ENCODE measurements at regions not wholly inside any gene's neighbourhood (a gene's known extent, or its start where the extent isn't known, plus 50 kb on each side); places are given as distances from the start of the nearest gene placed in this dataset.

DNA sequence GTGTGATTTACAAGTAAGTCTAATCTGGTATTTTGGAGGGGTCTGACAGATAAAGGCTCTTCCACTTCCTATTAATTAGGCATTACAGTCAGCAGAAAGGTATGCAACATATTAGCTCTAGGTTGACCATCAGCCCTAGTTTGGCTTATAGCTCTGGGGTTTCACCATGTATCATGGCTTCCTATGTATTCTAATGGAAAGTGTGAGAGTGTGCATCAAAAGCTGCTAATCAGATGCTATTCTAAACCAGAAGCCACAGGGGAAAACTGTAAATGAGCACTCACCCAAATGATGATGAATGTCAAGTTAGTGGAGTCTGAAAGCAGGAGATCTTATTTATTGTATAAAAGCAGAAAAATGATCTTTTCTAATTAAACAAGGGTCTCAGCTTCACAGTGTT lies 149.2 kb upstream of the MITF start:
- Histone ChIP-seq H3K4me2 (ENCODE audit: insufficient read depth, low read length) (no peak overlapping the region), H3K36me3 (ENCODE audit: control insufficient read depth in 2 of 2, extremely low read depth in 1 of 2, insufficient read depth in 2 of 2, low read length in 2 of 2) (no peaks in the 10 kb centered on the region), H3K9ac (replicated peaks; ENCODE audit: extremely low read depth, insufficient read depth, low read length) (no peak overlapping the region), H4K20me1 (replicated peaks; ENCODE audit: control insufficient read depth, extremely low read depth, insufficient read depth, low read length) (no peaks in the 10 kb centered on the region), H3K27ac (ENCODE audit: insufficient read depth, low read depth, low read length) (no peak overlapping the region), H3K9me3 (replicated peaks; ENCODE audit: control insufficient read depth, insufficient read depth, low read length) (no peaks in the 10 kb centered on the region), H3K4me1 (ENCODE audit: control insufficient read depth, extremely low read depth, insufficient read depth, low read length) (no peaks in the 10 kb centered on the region), H3K9me1 (replicated peaks; ENCODE audit: control insufficient read depth, extremely low read depth, insufficient read depth, low read length) (no peaks in the 10 kb centered on the region), H3K4me3 (replicated peaks in 1 of 3; ENCODE audit: insufficient read depth in 1 of 3, low read depth in 1 of 3, low read length in 3 of 3) (no peak overlapping the region), H2AFZ (ENCODE audit: low read depth, low read length) (no peak overlapping the region), H3K79me2 (ENCODE audit: control insufficient read depth, insufficient read depth, low read length) (no peaks in the 10 kb centered on the region), H3K27me3 (ENCODE audit: control insufficient read depth in 2 of 2, insufficient read depth in 2 of 2, low read length in 2 of 2) (peaks cover 0 to 13% of the 10 kb centered on the region in 2 experiments)
- ChIA-PET CTCF (no interaction called here), POLR2A (no interaction called here)
- no peak for TF ChIP-seq JUN (IDR thresholded peaks at IDR 0.05; ENCODE audit: borderline replicate concordance, insufficient read depth, insufficient read length, low read depth)
- TF ChIP-seq POLR2A (IDR thresholded peaks at IDR 0.05; ENCODE audit: low read depth, low read length) = no peak
- no peak for TF ChIP-seq GATA2 (IDR thresholded peaks at IDR 0.05; ENCODE audit: insufficient read depth, insufficient read length, low read depth, low read length)
- TF ChIP-seq MYC (IDR thresholded peaks at IDR 0.05; ENCODE audit: low read depth, low read length) = no peak
- TF ChIP-seq, protein P1, sequence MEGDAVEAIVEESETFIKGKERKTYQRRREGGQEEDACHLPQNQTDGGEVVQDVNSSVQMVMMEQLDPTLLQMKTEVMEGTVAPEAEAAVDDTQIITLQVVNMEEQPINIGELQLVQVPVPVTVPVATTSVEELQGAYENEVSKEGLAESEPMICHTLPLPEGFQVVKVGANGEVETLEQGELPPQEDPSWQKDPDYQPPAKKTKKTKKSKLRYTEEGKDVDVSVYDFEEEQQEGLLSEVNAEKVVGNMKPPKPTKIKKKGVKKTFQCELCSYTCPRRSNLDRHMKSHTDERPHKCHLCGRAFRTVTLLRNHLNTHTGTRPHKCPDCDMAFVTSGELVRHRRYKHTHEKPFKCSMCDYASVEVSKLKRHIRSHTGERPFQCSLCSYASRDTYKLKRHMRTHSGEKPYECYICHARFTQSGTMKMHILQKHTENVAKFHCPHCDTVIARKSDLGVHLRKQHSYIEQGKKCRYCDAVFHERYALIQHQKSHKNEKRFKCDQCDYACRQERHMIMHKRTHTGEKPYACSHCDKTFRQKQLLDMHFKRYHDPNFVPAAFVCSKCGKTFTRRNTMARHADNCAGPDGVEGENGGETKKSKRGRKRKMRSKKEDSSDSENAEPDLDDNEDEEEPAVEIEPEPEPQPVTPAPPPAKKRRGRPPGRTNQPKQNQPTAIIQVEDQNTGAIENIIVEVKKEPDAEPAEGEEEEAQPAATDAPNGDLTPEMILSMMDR (IDR thresholded peaks at IDR 0.05; ENCODE audit: extremely low read depth in 1 of 2, insufficient read depth in 1 of 2, low read depth in 1 of 2, low read length in 2 of 2) = no peak
- no peak for DNase-seq (ENCODE audit: low read depth, low spot score)
- no TSS peak for BruUV-seq (replicated peaks)
- dilution Hi-C loops (cut with MboI; ENCODE audit: extremely low pct_ligation_motif_present, low sequenced_read_pairs) = no loop called here
- intact Hi-C loops (cut with micrococcal nuclease) = no loop called here
- FAIRE-seq = no peak

DNA sequence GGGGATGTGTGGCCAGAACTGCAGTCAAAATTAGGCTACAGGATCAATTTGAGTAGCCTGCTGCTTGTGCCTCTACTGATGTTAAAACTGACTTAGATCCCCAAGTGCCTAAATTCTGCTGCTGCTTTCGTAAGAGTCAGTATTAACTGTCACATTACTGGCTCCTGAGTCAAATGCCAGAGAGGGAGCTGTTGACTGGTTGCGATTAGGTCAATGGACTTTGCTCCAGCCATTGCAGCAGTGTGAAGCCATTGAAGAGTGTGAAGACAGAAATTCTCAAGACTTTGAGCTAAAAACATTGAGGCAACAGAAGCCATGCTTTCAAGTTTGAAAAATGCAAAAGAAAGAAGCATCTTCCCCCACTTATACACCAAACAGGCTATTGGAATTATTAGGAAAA lies 151.1 kb upstream of the MITF start:
- Histone ChIP-seq H3K4me3 (replicated peaks in 1 of 3; ENCODE audit: insufficient read depth in 1 of 3, low read depth in 1 of 3, low read length in 3 of 3) (no peak overlapping the region), H3K9ac (replicated peaks; ENCODE audit: extremely low read depth, insufficient read depth, low read length) (no peak overlapping the region), H4K20me1 (replicated peaks; ENCODE audit: control insufficient read depth, extremely low read depth, insufficient read depth, low read length) (no peaks in the 10 kb centered on the region), H3K9me1 (replicated peaks; ENCODE audit: control insufficient read depth, extremely low read depth, insufficient read depth, low read length) (no peaks in the 10 kb centered on the region), H3K36me3 (ENCODE audit: control insufficient read depth in 2 of 2, extremely low read depth in 1 of 2, insufficient read depth in 2 of 2, low read length in 2 of 2) (no peaks in the 10 kb centered on the region), H2AFZ (ENCODE audit: low read depth, low read length) (no peak overlapping the region), H3K27me3 (ENCODE audit: control insufficient read depth in 2 of 2, insufficient read depth in 2 of 2, low read length in 2 of 2) (peaks cover 1 to 20% of the 10 kb centered on the region in 2 experiments), H3K9me3 (replicated peaks; ENCODE audit: control insufficient read depth, insufficient read depth, low read length) (no peaks in the 10 kb centered on the region), H3K4me1 (ENCODE audit: control insufficient read depth, extremely low read depth, insufficient read depth, low read length) (no peaks in the 10 kb centered on the region), H3K79me2 (ENCODE audit: control insufficient read depth, insufficient read depth, low read length) (no peaks in the 10 kb centered on the region), H3K4me2 (ENCODE audit: insufficient read depth, low read length) (no peak overlapping the region), H3K27ac (ENCODE audit: insufficient read depth, low read depth, low read length) (no peak overlapping the region)
- DNase-seq (ENCODE audit: low read depth, low spot score) (no peak), FAIRE-seq (no peak)
- ChIA-PET POLR2A (no interaction called here), CTCF (no interaction called here)
- dilution Hi-C loops (cut with MboI; ENCODE audit: extremely low pct_ligation_motif_present, low sequenced_read_pairs) (no loop called here), intact Hi-C loops (cut with micrococcal nuclease) (no loop called here)
- no TSS peak for BruUV-seq (replicated peaks)
- TF ChIP-seq MYC (IDR thresholded peaks at IDR 0.05; ENCODE audit: low read depth, low read length) = no peak
- TF ChIP-seq, protein P1 (IDR thresholded peaks at IDR 0.05; ENCODE audit: extremely low read depth in 1 of 2, insufficient read depth in 1 of 2, low read depth in 1 of 2, low read length in 2 of 2) = no peak
- TF ChIP-seq GATA2 (IDR thresholded peaks at IDR 0.05; ENCODE audit: insufficient read depth, insufficient read length, low read depth, low read length) = no peak
- TF ChIP-seq EZH2 (IDR thresholded peaks at IDR 0.05; ENCODE audit: borderline replicate concordance, low read depth, low read length, severe bottlenecking) = no peak
- no peak for TF ChIP-seq FOS (IDR thresholded peaks at IDR 0.05; ENCODE audit: borderline replicate concordance, insufficient read depth, low read length)
- no peak for TF ChIP-seq POLR2AphosphoS5 (IDR thresholded peaks at IDR 0.05; ENCODE audit: insufficient read depth, low read depth, low read length)
- no peak for TF ChIP-seq POLR2A (IDR thresholded peaks at IDR 0.05; ENCODE audit: low read depth, low read length)
- TF ChIP-seq, protein P2, sequence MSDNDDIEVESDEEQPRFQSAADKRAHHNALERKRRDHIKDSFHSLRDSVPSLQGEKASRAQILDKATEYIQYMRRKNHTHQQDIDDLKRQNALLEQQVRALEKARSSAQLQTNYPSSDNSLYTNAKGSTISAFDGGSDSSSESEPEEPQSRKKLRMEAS (IDR thresholded peaks at IDR 0.05; ENCODE audit: insufficient read depth, insufficient read length) = no peak
- TF ChIP-seq JUN (IDR thresholded peaks at IDR 0.05; ENCODE audit: borderline replicate concordance, insufficient read depth, insufficient read length, low read depth) = no peak

Measured in endothelial cell of umbilical vein (primary cell).